ENCODE measurements at regions not wholly inside any gene's neighbourhood (a gene's known extent, or its start where the extent isn't known, plus 50 kb on each side); places are given as distances from the start of the nearest gene placed in this dataset.

DNA sequence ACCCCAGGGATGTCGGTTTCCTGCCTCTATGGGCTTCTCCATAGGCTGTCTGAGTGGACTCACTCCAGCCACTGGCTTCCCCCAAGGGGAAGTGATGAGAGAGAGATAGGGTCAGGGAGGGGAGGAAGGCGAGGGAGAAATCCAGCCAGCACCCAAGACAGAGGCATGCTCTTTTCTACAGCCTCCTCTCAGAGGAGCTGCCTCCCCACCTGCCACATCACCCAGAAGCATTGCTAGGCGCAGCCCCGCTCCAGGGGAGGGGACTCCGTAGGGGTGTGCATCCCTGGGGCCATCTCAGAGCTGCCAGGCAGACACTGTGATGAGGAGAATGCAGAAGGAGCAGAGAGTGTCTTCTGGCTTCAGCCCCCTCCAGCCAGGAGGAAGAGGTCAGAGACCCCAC is 109.5 kb upstream of the NKX1-1 start:
- TF ChIP-seq, protein P1, sequence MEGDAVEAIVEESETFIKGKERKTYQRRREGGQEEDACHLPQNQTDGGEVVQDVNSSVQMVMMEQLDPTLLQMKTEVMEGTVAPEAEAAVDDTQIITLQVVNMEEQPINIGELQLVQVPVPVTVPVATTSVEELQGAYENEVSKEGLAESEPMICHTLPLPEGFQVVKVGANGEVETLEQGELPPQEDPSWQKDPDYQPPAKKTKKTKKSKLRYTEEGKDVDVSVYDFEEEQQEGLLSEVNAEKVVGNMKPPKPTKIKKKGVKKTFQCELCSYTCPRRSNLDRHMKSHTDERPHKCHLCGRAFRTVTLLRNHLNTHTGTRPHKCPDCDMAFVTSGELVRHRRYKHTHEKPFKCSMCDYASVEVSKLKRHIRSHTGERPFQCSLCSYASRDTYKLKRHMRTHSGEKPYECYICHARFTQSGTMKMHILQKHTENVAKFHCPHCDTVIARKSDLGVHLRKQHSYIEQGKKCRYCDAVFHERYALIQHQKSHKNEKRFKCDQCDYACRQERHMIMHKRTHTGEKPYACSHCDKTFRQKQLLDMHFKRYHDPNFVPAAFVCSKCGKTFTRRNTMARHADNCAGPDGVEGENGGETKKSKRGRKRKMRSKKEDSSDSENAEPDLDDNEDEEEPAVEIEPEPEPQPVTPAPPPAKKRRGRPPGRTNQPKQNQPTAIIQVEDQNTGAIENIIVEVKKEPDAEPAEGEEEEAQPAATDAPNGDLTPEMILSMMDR (conservative IDR thresholded peaks at IDR 0.05): no peak
- no peak for TF ChIP-seq ZFX (IDR thresholded peaks at IDR 0.05)

Measured in C4-2B (cell line).